ENCODE measurements at regions not wholly inside any gene's neighbourhood (a gene's known extent, or its start where the extent isn't known, plus 50 kb on each side); places are given as distances from the start of the nearest gene placed in this dataset.

- DNase-seq (no peak), ATAC-seq (no peak)
- in situ Hi-C loops (cut with MboI; ENCODE audit: low sequenced_read_pairs in 4 of 4) (no loop called here), intact Hi-C loops (cut with DNase I; ENCODE audit: low total_unique reads) (loop anchor here (10.0 kb wide), 1 partner anchor 788 kb away; no protein-coding TSS in a partner anchor)
- TF ChIP-seq CTCF (IDR thresholded peaks at IDR 0.05 in 4 of 5, conservative IDR thresholded peaks at IDR 0.05 in 1 of 5) (no peak), POLR2A (IDR thresholded peaks at IDR 0.05) (no peak)
- Histone ChIP-seq H3K36me3 (no peaks in the 10 kb centered on the region), H3K27me3 (peaks cover 0 to 7% (median 0%) of the 10 kb centered on the region in 3 donors), H3K4me3 (no peak overlapping the region), H3K27ac (no peak overlapping the region), H3K4me1 (no peaks in the 10 kb centered on the region), H3K9me3 (no peaks in the 10 kb centered on the region)
Measured at GRCh38 chr13:111556496-111556895, 236.1 kb downstream of the TEX29 start.

GRCh38 chr13:111557921-111558699, 237.7 kb downstream of the TEX29 start:
- in situ Hi-C loops (cut with MboI; ENCODE audit: low sequenced_read_pairs in 4 of 4): no loop called here
- H3K27me3 ChIP-seq: peaks cover 0 to 7% (median 0%) of the 10 kb centered on the region in 3 donors
- intact Hi-C loops (cut with DNase I; ENCODE audit: low total_unique reads): loop anchor here (10.0 kb wide), 1 partner anchor 787 kb away; no protein-coding TSS in a partner anchor
- no peak for TF ChIP-seq CTCF (IDR thresholded peaks at IDR 0.05 in 4 of 5, conservative IDR thresholded peaks at IDR 0.05 in 1 of 5)
- no peak for TF ChIP-seq POLR2A (IDR thresholded peaks at IDR 0.05)
- no peak for ATAC-seq
- no peaks in the 10 kb centered on the region for H3K9me3 ChIP-seq
- DNase-seq: no peak
- H3K36me3 ChIP-seq: no peaks in the 10 kb centered on the region
- no peak overlapping the region for H3K4me3 ChIP-seq
- no peaks in the 10 kb centered on the region for H3K4me1 ChIP-seq
- no peak overlapping the region for H3K27ac ChIP-seq

- intact Hi-C loops (cut with DNase I; ENCODE audit: low total_unique reads): loop anchor here (10.0 kb wide), 1 partner anchor 786 kb away; no protein-coding TSS in a partner anchor
- in situ Hi-C loops (cut with MboI; ENCODE audit: low sequenced_read_pairs in 4 of 4): no loop called here
- no peaks in the 10 kb centered on the region for H3K36me3 ChIP-seq
- no peak overlapping the region for H3K4me3 ChIP-seq
- H3K27ac ChIP-seq: no peak overlapping the region
- H3K27me3 ChIP-seq: peaks cover 0 to 7% (median 0%) of the 10 kb centered on the region in 3 donors
- DNase-seq (no peak), ATAC-seq (no peak)
- no peaks in the 10 kb centered on the region for H3K9me3 ChIP-seq
- no peaks in the 10 kb centered on the region for H3K4me1 ChIP-seq
- no peak for TF ChIP-seq POLR2A (IDR thresholded peaks at IDR 0.05)
- no peak for TF ChIP-seq CTCF (IDR thresholded peaks at IDR 0.05 in 4 of 5, conservative IDR thresholded peaks at IDR 0.05 in 1 of 5)
Measured at GRCh38 chr13:111558700-111559088, 238.3 kb downstream of the TEX29 start.

GRCh38 chr13:111559612-111560403, 239.4 kb downstream of the TEX29 start:
- no peaks in the 10 kb centered on the region for H3K36me3 ChIP-seq
- TF ChIP-seq POLR2A (IDR thresholded peaks at IDR 0.05) (no peak), CTCF (IDR thresholded peaks at IDR 0.05 in 4 of 5, conservative IDR thresholded peaks at IDR 0.05 in 1 of 5) (no peak)
- ATAC-seq (no peak), DNase-seq (no peak)
- H3K27me3 ChIP-seq: peaks cover 0 to 7% (median 3%) of the 10 kb centered on the region in 3 donors
- no peak overlapping the region for H3K4me3 ChIP-seq
- in situ Hi-C loops (cut with MboI; ENCODE audit: low sequenced_read_pairs in 4 of 4): no loop called here
- no peak overlapping the region for H3K27ac ChIP-seq
- no peaks in the 10 kb centered on the region for H3K9me3 ChIP-seq
- intact Hi-C loops (cut with DNase I; ENCODE audit: low total_unique reads): loop anchor here (10.0 kb wide), 1 partner anchor 785 kb away; no protein-coding TSS in a partner anchor
- no peaks in the 10 kb centered on the region for H3K4me1 ChIP-seq
